Mesenchymal stem cell (in vitro differentiated cells and primary cell): ENCODE measurements at regions not wholly inside any gene's neighbourhood (a gene's known extent, or its start where the extent isn't known, plus 50 kb on each side); places are given as distances from the start of the nearest gene placed in this dataset.
"Not testable (repeated sequence)": the region's sequence is repeated elsewhere in the genome, so short reads cannot be mapped to it uniquely, and the experiment has no call there.

ENCODE experiments used
- DNase-seq: peaks from one replicate; pipeline ENCODE4 v3.0.0-alpha.2; 2013
- H2AFZ ChIP-seq: one replicate; pipeline ENCODE4 v1.6.1; 2013; ENCODE audit warnings: low read depth, mild to moderate bottlenecking, control low read depth, inconsistent platforms, low read length, moderate library complexity
- H2AK5ac ChIP-seq: 2 replicates; pipeline ENCODE4 v1.6.1; 2013; ENCODE audit warnings: low read length, moderate library complexity, mild to moderate bottlenecking, inconsistent platforms; ENCODE audit not compliant: severe bottlenecking
- H2BK120ac ChIP-seq: one replicate; pipeline ENCODE4 v1.6.1; 2013; ENCODE audit warnings: low read depth, mild to moderate bottlenecking, inconsistent platforms, low read length, moderate library complexity
- H2BK12ac ChIP-seq, 2 experiments: one replicate each; pipeline ENCODE4 v1.6.1; 2013; ENCODE audit warnings: inconsistent platforms in 2 of 2, low read length in 2 of 2, mild to moderate bottlenecking in 2 of 2, moderate library complexity in 2 of 2, control low read depth in 1 of 2
- H2BK15ac ChIP-seq: one replicate; pipeline ENCODE4 v1.6.1; 2013; ENCODE audit warnings: mild to moderate bottlenecking, low read depth, inconsistent platforms; ENCODE audit not compliant: poor library complexity, severe bottlenecking
- H2BK5ac ChIP-seq: 2 replicates; pipeline ENCODE4 v1.6.1; 2013; ENCODE audit warnings: low read depth, mild to moderate bottlenecking, low read length, control low read depth, inconsistent platforms; ENCODE audit not compliant: poor library complexity, severe bottlenecking
- H3K14ac ChIP-seq, 2 experiments: one replicate each; pipeline ENCODE4 v1.6.1; 2013; ENCODE audit warnings: inconsistent platforms in 2 of 2, low read length in 2 of 2, control low read depth in 1 of 2, mild to moderate bottlenecking in 1 of 2, moderate library complexity in 1 of 2
- H3K18ac ChIP-seq, 2 experiments: one replicate each; pipeline ENCODE4 v1.6.1; 2013; ENCODE audit warnings: inconsistent platforms in 2 of 2, low read length in 2 of 2, control low read depth in 1 of 2, low read depth in 1 of 2, mild to moderate bottlenecking in 1 of 2
- H3K23ac ChIP-seq, 2 experiments: one replicate each; pipeline ENCODE4 v1.6.1; 2013; ENCODE audit warnings: inconsistent platforms in 2 of 2, low read length in 2 of 2, mild to moderate bottlenecking in 2 of 2, moderate library complexity in 2 of 2, control low read depth in 1 of 2
- H3K27ac ChIP-seq: 2 replicates; pipeline ENCODE4 v1.5.1; 2013; ENCODE audit warnings: mild to moderate bottlenecking, moderate library complexity, low read length, control low read depth, inconsistent platforms; ENCODE audit not compliant: poor library complexity, severe bottlenecking
- H3K27me3 ChIP-seq, 2 experiments: 2 replicates each; pipeline versions ENCODE4 v1.6.1 to v1.7.0; 2013; ENCODE audit warnings: low read length in 2 of 2, mild to moderate bottlenecking in 2 of 2, moderate library complexity in 2 of 2, control low read depth in 1 of 2, inconsistent platforms in 1 of 2; ENCODE audit not compliant: control insufficient read depth in 1 of 2, insufficient read depth in 1 of 2
- H3K36me3 ChIP-seq, 2 experiments: 2 replicates each; pipeline versions ENCODE4 v1.6.1 to v1.7.0; 2013; ENCODE audit warnings: low read length in 2 of 2, control low read depth in 1 of 2, inconsistent platforms in 1 of 2, low read depth in 1 of 2, mild to moderate bottlenecking in 1 of 2; ENCODE audit not compliant: insufficient read depth in 2 of 2, control insufficient read depth in 1 of 2
- H3K4ac ChIP-seq, 2 experiments: one replicate each; pipeline ENCODE4 v1.6.1; 2013; ENCODE audit warnings: inconsistent platforms in 2 of 2, low read length in 2 of 2, mild to moderate bottlenecking in 2 of 2, moderate library complexity in 2 of 2, control low read depth in 1 of 2, low read depth in 1 of 2
- H3K4me1 ChIP-seq: 2 replicates; pipeline ENCODE4 v1.6.1; 2013; ENCODE audit warnings: low read depth, low read length, control low read depth; ENCODE audit not compliant: control insufficient read depth, insufficient read depth
- H3K4me2 ChIP-seq: 2 replicates; pipeline ENCODE4 v1.6.1; 2013; ENCODE audit warnings: low read length, mild to moderate bottlenecking, inconsistent platforms; ENCODE audit not compliant: poor library complexity, severe bottlenecking
- H3K4me3 ChIP-seq, 2 experiments: 2 replicates each; pipeline versions ENCODE4 v1.5.1 to v1.7.0; 2013; ENCODE audit warnings: low read length in 2 of 2, mild to moderate bottlenecking in 2 of 2, control low read depth in 1 of 2, low read depth in 1 of 2; ENCODE audit not compliant: insufficient read depth in 1 of 2
- H3K79me1 ChIP-seq: replicated peaks from 2 replicates; pipeline ENCODE4 v1.6.1; 2013; ENCODE audit warnings: mild to moderate bottlenecking, control low read depth, low read length, inconsistent platforms; ENCODE audit not compliant: poor library complexity, severe bottlenecking
- H3K9ac ChIP-seq: 2 replicates; pipeline ENCODE4 v1.7.0; 2013; ENCODE audit warnings: mild to moderate bottlenecking, low read length, moderate library complexity
- H3K9me3 ChIP-seq: 2 replicates; pipeline ENCODE4 v1.7.0; 2013; ENCODE audit warnings: mild to moderate bottlenecking, low read length; ENCODE audit not compliant: control insufficient read depth
- H4K8ac ChIP-seq: one replicate; pipeline ENCODE4 v1.6.1; 2013; ENCODE audit warnings: inconsistent platforms, mild to moderate bottlenecking, low read length, moderate library complexity
- H4K91ac ChIP-seq: one replicate; pipeline ENCODE4 v1.6.1; 2013; ENCODE audit warnings: mild to moderate bottlenecking, low read length, inconsistent platforms
- WGBS: methylation state at CpG from one replicate; pipeline ENCODE4 v1.1.7; 2013; ENCODE audit warnings: mixed read lengths; 5-methylcytosine and 5-hydroxymethylcytosine counted together

DNA sequence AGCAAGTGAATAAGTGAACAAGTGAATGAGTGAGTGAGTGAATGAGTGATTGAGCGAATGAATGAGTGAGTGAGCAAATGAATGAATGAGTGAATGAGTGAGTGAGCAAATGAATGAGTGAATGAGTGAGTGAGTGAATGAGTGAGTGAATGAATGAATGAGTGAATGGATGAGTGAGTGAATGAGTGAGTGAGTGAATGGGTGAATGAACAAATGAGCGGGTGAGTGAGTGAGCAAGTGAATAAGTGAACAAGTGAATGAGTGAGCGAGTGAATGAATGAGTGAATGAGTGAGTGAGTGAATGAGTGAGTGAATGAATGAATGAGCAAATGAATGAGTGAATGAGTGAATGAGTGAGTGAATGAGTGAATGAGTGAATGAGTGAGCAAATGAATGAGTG lies 74.0 kb upstream of the LRPAP1 start:
- not testable (repeated sequence) for H3K79me1 ChIP-seq, H2AFZ ChIP-seq, H4K91ac ChIP-seq, H4K8ac ChIP-seq, H2AK5ac ChIP-seq, H3K4me2 ChIP-seq, H2BK5ac ChIP-seq, H3K27ac ChIP-seq, H2BK15ac ChIP-seq, H3K4me1 ChIP-seq, H2BK120ac ChIP-seq, H3K9ac ChIP-seq, DNase-seq, H3K9me3 ChIP-seq, H2BK12ac ChIP-seq, H3K27me3 ChIP-seq, H3K14ac ChIP-seq, H3K18ac ChIP-seq, H3K36me3 ChIP-seq, H3K23ac ChIP-seq, H3K4me3 ChIP-seq, H3K4ac ChIP-seq
- WGBS = 88% methylated on average over 3 of the region's 3 CpGs

DNA sequence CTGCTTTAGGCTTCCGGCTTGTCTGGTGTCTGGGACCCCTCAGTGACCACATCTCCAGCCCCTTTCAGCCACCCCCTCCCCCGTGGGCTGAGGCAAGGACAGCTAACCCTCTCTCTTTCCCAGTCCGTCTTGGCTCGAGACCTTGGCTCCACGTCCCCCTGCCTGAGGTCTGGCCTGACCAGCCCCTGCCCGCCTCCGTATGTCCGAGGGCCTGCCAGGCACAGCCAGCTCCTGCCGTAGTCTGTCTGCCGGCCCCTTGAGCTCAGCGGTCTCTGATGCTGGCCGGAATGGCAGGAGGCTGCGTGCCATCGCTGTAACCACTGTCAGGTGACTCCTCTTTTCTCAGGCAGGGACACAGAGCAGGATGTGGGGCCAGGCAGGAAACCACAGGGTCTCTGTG lies 73.3 kb upstream of the LRPAP1 start:
- H3K9me3 ChIP-seq = peaks cover 3% of the 10 kb centered on the region
- no peak overlapping the region for H2BK12ac ChIP-seq
- no peak overlapping the region for H2AFZ ChIP-seq
- H3K23ac ChIP-seq = no peak overlapping the region
- H2BK5ac ChIP-seq = no peak overlapping the region
- H3K9ac ChIP-seq = no peak overlapping the region
- no peak overlapping the region for H4K8ac ChIP-seq
- no peak overlapping the region for H3K4me3 ChIP-seq
- no peaks in the 10 kb centered on the region for H3K27me3 ChIP-seq
- no peak overlapping the region for H3K4me2 ChIP-seq
- no peak for DNase-seq
- 88% methylated on average over 14 of the region's 14 CpGs for WGBS
- no peaks in the 10 kb centered on the region for H3K36me3 ChIP-seq
- no peak overlapping the region for H2BK120ac ChIP-seq
- no peak overlapping the region for H3K18ac ChIP-seq
- no peaks in the 10 kb centered on the region for H3K4me1 ChIP-seq
- no peaks in the 10 kb centered on the region for H3K79me1 ChIP-seq
- no peak overlapping the region for H2AK5ac ChIP-seq
- no peak overlapping the region for H2BK15ac ChIP-seq
- H4K91ac ChIP-seq = no peak overlapping the region
- no peak overlapping the region for H3K14ac ChIP-seq
- H3K4ac ChIP-seq = no peak overlapping the region
- H3K27ac ChIP-seq = no peak overlapping the region

DNA sequence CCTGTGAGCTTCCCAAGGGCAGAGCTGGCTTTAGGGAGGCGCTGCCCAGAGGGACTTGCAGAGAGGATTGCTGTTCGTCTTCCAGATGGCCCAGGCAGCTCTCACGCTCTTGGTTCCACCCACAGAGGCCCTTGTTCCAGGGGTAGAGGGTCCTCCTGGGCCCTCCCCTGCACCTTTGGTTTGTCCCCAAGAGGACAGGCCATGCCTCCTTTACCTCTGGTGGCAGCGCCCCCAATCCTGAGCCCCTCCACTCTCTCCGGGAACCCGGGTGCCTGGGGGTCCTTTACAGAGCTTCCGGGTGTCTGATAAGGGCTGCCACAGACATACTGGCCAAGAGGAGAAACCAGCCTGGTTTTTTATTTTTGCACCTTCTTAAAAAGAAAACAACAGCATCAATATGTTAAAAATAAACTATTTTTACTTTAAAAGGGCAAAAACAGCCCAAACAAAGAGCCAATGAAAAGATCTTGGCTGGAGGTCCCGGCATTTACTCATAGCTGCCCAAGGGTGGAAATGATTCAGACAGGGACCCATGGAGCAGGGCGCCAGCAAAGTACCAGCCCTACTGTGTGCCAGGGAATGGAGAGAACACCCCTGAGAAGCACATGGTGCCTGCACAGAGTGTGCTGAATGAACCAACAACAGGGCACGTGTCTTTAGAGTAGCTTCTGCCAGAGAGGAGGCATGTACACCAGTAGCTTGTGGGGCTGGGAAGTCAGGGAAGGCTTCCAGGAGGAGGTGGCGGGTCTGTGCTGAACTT lies 70.8 kb upstream of the LRPAP1 start:
- not testable (repeated sequence) for H3K9me3 ChIP-seq, H2BK5ac ChIP-seq, H4K8ac ChIP-seq, H3K18ac ChIP-seq, DNase-seq, H3K4me3 ChIP-seq, H3K4ac ChIP-seq, H2AK5ac ChIP-seq, H3K14ac ChIP-seq, H4K91ac ChIP-seq, H3K23ac ChIP-seq, H2BK15ac ChIP-seq, H2BK120ac ChIP-seq, H2AFZ ChIP-seq, H3K27me3 ChIP-seq, H3K79me1 ChIP-seq, H3K4me1 ChIP-seq, H3K4me2 ChIP-seq, H2BK12ac ChIP-seq, H3K36me3 ChIP-seq, H3K27ac ChIP-seq, H3K9ac ChIP-seq
- 80% methylated on average over 11 of the region's 11 CpGs for WGBS

DNA sequence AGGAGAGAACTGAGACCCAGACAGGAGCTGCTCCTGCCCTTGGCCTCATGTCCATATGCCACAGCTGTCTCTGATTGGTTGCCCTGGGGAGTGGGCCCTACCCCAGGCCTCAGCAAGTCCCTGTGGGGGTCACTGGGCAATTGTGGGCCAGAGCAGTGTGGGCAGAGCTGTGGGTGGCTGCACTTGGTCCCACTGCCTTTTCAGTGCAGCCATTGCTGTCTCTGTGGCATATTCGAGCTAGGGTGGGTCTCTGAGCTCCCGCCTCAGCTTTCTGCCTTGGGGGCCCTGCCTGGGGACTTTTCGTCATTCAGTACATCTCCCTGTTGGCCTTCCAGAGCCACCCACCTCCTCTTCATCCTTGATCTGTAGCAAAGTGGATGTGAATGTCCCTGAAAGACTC lies 69.8 kb upstream of the LRPAP1 start:
- H3K18ac ChIP-seq = no peak overlapping the region
- H3K4ac ChIP-seq = no peak overlapping the region
- 65% methylated on average over 3 of the region's 3 CpGs for WGBS
- H3K4me3 ChIP-seq = no peak overlapping the region
- no peak overlapping the region for H3K23ac ChIP-seq
- no peak overlapping the region for H4K91ac ChIP-seq
- H4K8ac ChIP-seq = no peak overlapping the region
- H2BK12ac ChIP-seq = no peak overlapping the region
- no peak overlapping the region for H2AK5ac ChIP-seq
- no peaks in the 10 kb centered on the region for H3K27me3 ChIP-seq
- H3K14ac ChIP-seq = no peak overlapping the region
- no peaks in the 10 kb centered on the region for H3K79me1 ChIP-seq
- H2BK120ac ChIP-seq = no peak overlapping the region
- peaks cover 3% of the 10 kb centered on the region for H3K4me1 ChIP-seq
- no peak overlapping the region for H2AFZ ChIP-seq
- H3K4me2 ChIP-seq = no peak overlapping the region
- no peaks in the 10 kb centered on the region for H3K36me3 ChIP-seq
- H3K9me3 ChIP-seq = peaks cover 3% of the 10 kb centered on the region
- H3K27ac ChIP-seq = no peak overlapping the region
- no peak overlapping the region for H3K9ac ChIP-seq
- DNase-seq = no peak
- no peak overlapping the region for H2BK5ac ChIP-seq
- H2BK15ac ChIP-seq = no peak overlapping the region
